Mucosa of rectum (tissue), 2 donors: ENCODE measurements at regions not wholly inside any gene's neighbourhood (a gene's known extent, or its start where the extent isn't known, plus 50 kb on each side); places are given as distances from the start of the nearest gene placed in this dataset.

Experiments
- H3K27ac ChIP-seq, 2 donors: one replicate each; pipeline ENCODE4 v1.7.0; 2013; ENCODE audit warnings: inconsistent platforms in 2 of 2, low read depth in 2 of 2, low read length in 2 of 2
- H3K27me3 ChIP-seq, 2 donors: one replicate each; pipeline ENCODE4 v1.7.0; 2013; ENCODE audit warnings: low read length in 2 of 2; ENCODE audit not compliant: control insufficient read depth in 2 of 2, insufficient read depth in 2 of 2
- H3K36me3 ChIP-seq, 2 donors: one replicate each; pipeline ENCODE4 v1.7.0; 2013; ENCODE audit warnings: low read length in 2 of 2; ENCODE audit not compliant: control insufficient read depth in 2 of 2, insufficient read depth in 2 of 2
- H3K4me1 ChIP-seq, 2 donors: one replicate each; pipeline ENCODE4 v1.7.0; 2013; ENCODE audit warnings: low read length in 2 of 2, mild to moderate bottlenecking in 1 of 2; ENCODE audit not compliant: control insufficient read depth in 2 of 2, insufficient read depth in 2 of 2
- H3K4me3 ChIP-seq, 2 donors: one replicate each; pipeline ENCODE4 v1.7.0; 2013; ENCODE audit warnings: low read length in 2 of 2
- H3K9ac ChIP-seq, 2 donors: one replicate each; pipeline ENCODE4 v1.7.0; 2013; ENCODE audit warnings: low read length in 2 of 2, low read depth in 1 of 2, mild to moderate bottlenecking in 1 of 2
- H3K9me3 ChIP-seq, 2 donors: one replicate each; pipeline ENCODE4 v1.7.0; 2013; ENCODE audit warnings: low read length in 2 of 2; ENCODE audit not compliant: control insufficient read depth in 2 of 2
- donor health status: healthy.
- donor health status: Normal muscosa, but diverticular disease.

DNA sequence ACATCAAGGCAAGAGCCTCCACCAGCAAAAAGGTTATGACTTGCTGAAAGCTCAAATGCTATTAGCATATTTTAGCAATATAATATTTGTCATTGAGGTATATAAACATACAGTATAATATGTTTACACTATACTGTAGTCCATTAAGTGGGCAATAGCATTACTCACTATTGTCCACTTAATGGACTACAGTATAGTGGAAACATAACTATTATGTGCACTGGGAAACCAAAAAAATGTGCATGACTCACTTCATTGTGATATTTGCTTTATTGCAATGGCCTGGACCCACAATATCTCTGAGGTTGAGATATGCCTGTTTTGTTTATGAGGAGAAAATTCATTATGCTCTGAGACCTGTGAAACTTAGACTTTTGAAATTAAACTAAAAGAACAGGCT, 300.0 kb downstream of the BARHL2 start:
- Histone ChIP-seq H3K9me3 (no peaks in the 10 kb centered on the region), H3K4me3 (no peak overlapping the region), H3K27ac (no peak overlapping the region), H3K27me3 (no peaks in the 10 kb centered on the region), H3K9ac (no peak overlapping the region), H3K36me3 (no peaks in the 10 kb centered on the region), H3K4me1 (no peaks in the 10 kb centered on the region)

GRCh38 chr1:90414201-90414600, 302.9 kb downstream of the BARHL2 start:
- H3K27ac ChIP-seq, result no peak overlapping the region

GRCh38 chr1:90413519-90413918, 303.6 kb downstream of the BARHL2 start:
- Histone ChIP-seq H3K4me3 (no peak overlapping the region), H3K27ac (no peak overlapping the region)

More at GRCh38 chr1:90414201-90414600, 302.9 kb downstream of the BARHL2 start:
- Histone ChIP-seq H3K4me1 (no peaks in the 10 kb centered on the region), H3K9ac (no peak overlapping the region), H3K27me3 (no peaks in the 10 kb centered on the region), H3K4me3 (no peak overlapping the region), H3K9me3 (no peaks in the 10 kb centered on the region), H3K36me3 (no peaks in the 10 kb centered on the region)

DNA sequence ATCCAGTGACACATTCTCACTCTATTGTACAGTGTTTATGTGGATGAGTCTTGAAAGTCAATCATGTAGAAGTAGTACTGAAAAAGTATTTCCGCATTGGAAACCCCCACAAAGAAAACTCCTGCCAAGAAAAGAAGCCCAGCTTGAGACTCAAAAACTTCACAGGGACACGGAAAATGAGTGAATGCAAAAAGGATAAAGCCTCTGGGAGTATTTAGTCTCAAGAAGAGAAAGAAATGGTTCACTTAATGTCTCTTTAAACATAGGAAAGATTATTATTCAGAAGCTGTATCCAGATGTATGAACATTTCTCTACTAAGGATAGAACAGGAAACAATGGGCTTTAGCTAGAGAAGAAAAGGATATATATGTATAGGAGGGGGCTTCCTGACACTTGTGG, 304.5 kb downstream of the BARHL2 start:
- H3K36me3 ChIP-seq, result no peaks in the 10 kb centered on the region
- H3K9ac ChIP-seq, result no peak overlapping the region

More at GRCh38 chr1:90413519-90413918, 303.6 kb downstream of the BARHL2 start:
- Histone ChIP-seq H3K9me3 (no peaks in the 10 kb centered on the region), H3K9ac (no peak overlapping the region), H3K27me3 (no peaks in the 10 kb centered on the region), H3K4me1 (no peaks in the 10 kb centered on the region), H3K36me3 (no peaks in the 10 kb centered on the region)

GRCh38 chr1:90411185-90411584, 305.9 kb downstream of the BARHL2 start:
- H3K4me1 ChIP-seq, result no peaks in the 10 kb centered on the region
- no peaks in the 10 kb centered on the region for H3K27me3 ChIP-seq
- no peak overlapping the region for H3K9ac ChIP-seq
- H3K36me3 ChIP-seq, result no peaks in the 10 kb centered on the region
- H3K9me3 ChIP-seq, result no peaks in the 10 kb centered on the region
- no peak overlapping the region for H3K27ac ChIP-seq
- H3K4me3 ChIP-seq, result no peak overlapping the region

More for the DNA sequence above, 304.5 kb downstream of the BARHL2 start:
- Histone ChIP-seq H3K4me3 (no peak overlapping the region), H3K27ac (no peak overlapping the region), H3K9me3 (no peaks in the 10 kb centered on the region), H3K27me3 (no peaks in the 10 kb centered on the region), H3K4me1 (no peaks in the 10 kb centered on the region)

DNA sequence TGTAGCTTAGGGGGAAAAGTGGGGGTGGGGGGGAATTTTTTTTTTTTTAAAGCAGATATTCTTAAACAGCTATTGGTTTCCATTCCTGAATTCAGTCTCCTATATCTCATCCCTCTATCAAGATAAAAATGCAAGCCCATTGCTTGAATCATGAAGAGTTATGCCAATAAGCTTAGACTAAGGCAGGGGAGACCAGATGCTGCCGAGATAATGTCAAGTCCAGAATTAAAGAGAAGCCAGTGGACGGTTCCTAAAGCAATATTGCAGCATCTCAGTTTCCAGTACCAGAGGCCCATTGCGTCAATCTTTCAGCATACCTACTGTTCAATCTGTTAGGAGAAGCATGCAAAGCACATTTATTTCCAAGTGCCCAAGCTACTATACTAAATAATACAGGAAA, 309.4 kb downstream of the BARHL2 start:
- Histone ChIP-seq H3K9me3 (no peaks in the 10 kb centered on the region), H3K4me1 (no peaks in the 10 kb centered on the region), H3K27ac (no peak overlapping the region), H3K9ac (no peak overlapping the region), H3K36me3 (no peaks in the 10 kb centered on the region), H3K27me3 (no peaks in the 10 kb centered on the region), H3K4me3 (no peak overlapping the region)

GRCh38 chr1:90405726-90406125, 311.4 kb downstream of the BARHL2 start:
- no peaks in the 10 kb centered on the region for H3K36me3 ChIP-seq
- H3K9ac ChIP-seq, result no peak overlapping the region
- no peaks in the 10 kb centered on the region for H3K9me3 ChIP-seq
- H3K4me1 ChIP-seq, result no peaks in the 10 kb centered on the region
- H3K27me3 ChIP-seq, result no peaks in the 10 kb centered on the region
- H3K4me3 ChIP-seq, result no peak overlapping the region
- H3K27ac ChIP-seq, result no peak overlapping the region

DNA sequence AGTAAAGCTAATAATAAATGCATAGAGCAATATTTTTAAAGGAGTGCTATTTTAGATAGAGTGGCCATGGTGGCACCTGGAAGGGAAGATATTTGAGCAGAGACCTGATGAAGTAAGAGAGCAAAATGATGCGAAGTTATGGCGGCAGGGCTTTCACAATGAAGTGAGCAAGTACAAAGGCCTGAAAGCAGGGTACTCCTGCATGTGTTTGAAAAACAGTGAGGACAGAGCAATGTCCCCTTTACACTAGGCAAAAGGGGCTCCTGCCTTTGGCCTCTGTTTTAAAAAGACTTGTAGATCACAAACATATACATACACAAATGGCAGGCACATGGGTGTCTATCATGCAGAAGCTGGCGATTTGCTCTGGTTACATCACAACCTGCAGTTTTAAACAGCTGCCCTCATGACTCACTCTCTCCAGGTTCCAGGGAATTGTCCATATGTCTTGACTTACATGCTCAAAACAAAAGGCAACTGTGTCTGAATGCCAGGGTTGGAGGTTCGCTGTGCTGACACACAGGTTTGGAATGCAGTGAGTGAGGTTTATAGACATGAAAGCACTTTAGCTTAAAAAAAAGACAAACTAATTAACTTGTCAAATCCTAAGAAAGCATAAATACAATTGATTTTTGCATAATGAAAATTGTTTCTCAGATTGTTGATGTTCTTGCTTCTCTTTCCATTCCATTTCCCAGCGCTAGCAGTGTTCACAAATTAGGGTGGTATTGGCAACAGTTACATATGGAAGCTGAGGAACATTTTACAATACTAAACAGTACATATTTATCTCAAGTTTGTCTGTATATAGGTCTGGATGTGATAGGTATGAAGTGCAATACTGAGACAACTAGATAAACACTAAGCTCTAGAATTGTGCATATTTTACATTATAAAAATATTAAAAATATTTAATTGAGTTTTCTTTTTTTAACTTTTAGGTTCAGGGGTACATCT, 313.9 kb downstream of the BARHL2 start:
- Histone ChIP-seq H3K9ac (no peak overlapping the region), H3K27ac (no peak overlapping the region), H3K9me3 (no peaks in the 10 kb centered on the region)

GRCh38 chr1:90400131-90400530, 317.0 kb downstream of the BARHL2 start:
- no peak overlapping the region for H3K9ac ChIP-seq
- no peaks in the 10 kb centered on the region for H3K27me3 ChIP-seq
- H3K27ac ChIP-seq, result no peak overlapping the region
- H3K9me3 ChIP-seq, result no peaks in the 10 kb centered on the region
- no peaks in the 10 kb centered on the region for H3K4me1 ChIP-seq
- H3K36me3 ChIP-seq, result no peaks in the 10 kb centered on the region
- no peak overlapping the region for H3K4me3 ChIP-seq

More for the DNA sequence above, 313.9 kb downstream of the BARHL2 start:
- Histone ChIP-seq H3K36me3 (no peaks in the 10 kb centered on the region), H3K27me3 (no peaks in the 10 kb centered on the region), H3K4me1 (no peaks in the 10 kb centered on the region), H3K4me3 (no peak overlapping the region)

DNA sequence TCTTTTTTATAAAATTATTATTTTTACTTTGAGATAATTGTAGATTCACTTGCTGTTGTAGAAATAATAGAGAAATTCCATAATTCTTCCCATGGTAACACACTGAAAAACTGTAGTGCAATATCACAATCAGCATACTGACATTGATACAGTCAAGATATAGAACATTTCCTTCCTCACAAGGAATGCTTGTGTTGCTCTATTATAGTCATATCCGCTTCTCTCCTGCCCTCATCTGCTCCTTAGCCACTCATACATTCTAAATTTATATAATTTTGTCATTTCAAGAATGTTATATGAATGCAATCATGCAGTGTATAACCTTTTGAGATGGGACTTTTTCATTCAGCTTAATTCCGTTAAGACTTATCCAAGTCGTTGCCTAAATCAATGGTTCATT, 320.2 kb downstream of the BARHL2 start:
- H3K4me1 ChIP-seq, result no peaks in the 10 kb centered on the region

More for the DNA sequence above, 320.2 kb downstream of the BARHL2 start:
- no peaks in the 10 kb centered on the region for H3K9me3 ChIP-seq
- H3K27ac ChIP-seq, result no peak overlapping the region
- no peak overlapping the region for H3K9ac ChIP-seq
- H3K27me3 ChIP-seq, result no peaks in the 10 kb centered on the region
- H3K36me3 ChIP-seq, result no peaks in the 10 kb centered on the region
- no peak overlapping the region for H3K4me3 ChIP-seq
